GM18507 (cell line): ENCODE measurements at regions not wholly inside any gene's neighbourhood (a gene's known extent, or its start where the extent isn't known, plus 50 kb on each side); places are given as distances from the start of the nearest gene placed in this dataset.
"Not testable (repeated sequence)": the region's sequence is repeated elsewhere in the genome, so short reads cannot be mapped to it uniquely, and the experiment has no call there.

Experiments
- DNase-seq: peaks from one replicate; pipeline ENCODE4 v3.0.0; 2011; ENCODE audit warnings: low read depth; ENCODE audit not compliant: insufficient read length; ENCODE audit errors: extremely low spot score
- FAIRE-seq: peaks from 2 replicates; lab custom pipeline; 2011; peaks lifted over from hg19 to GRCh38; lab: Jason Lieb, UNC

- DNase-seq (no peak), FAIRE-seq (no peak)
Observed at GRCh38 chr4:18109676-18110075, 88.1 kb upstream of the LCORL start.

- not testable (repeated sequence) for DNase-seq, FAIRE-seq
Observed at GRCh38 chr4:18107848-18108528, 86.4 kb upstream of the LCORL start.

- FAIRE-seq (no peak), DNase-seq (no peak)
Observed at GRCh38 chr4:18106620-18107019, 85.1 kb upstream of the LCORL start.

GRCh38 chr4:18105030-18106011, 83.8 kb upstream of the LCORL start:
- peak; percentile 4 for DNase-seq
- FAIRE-seq = peak; percentile 74

GRCh38 chr4:18103876-18104605, 82.5 kb upstream of the LCORL start:
- FAIRE-seq (no peak), DNase-seq (no peak)

GRCh38 chr4:18100657-18101056, 79.1 kb upstream of the LCORL start:
- DNase-seq (no peak), FAIRE-seq (no peak)

GRCh38 chr4:18090447-18090846, 68.9 kb upstream of the LCORL start:
- DNase-seq, FAIRE-seq: not testable (repeated sequence)

- DNase-seq (no peak), FAIRE-seq (no peak)
Observed at GRCh38 chr4:18082236-18082635, 60.7 kb upstream of the LCORL start.

- no peak for DNase-seq
- no peak for FAIRE-seq
Observed at GRCh38 chr4:18081708-18082107, 60.2 kb upstream of the LCORL start.

- no peak for FAIRE-seq
Observed at GRCh38 chr4:18077808-18078207, 56.3 kb upstream of the LCORL start.

GRCh38 chr4:18075823-18076433, 54.4 kb upstream of the LCORL start:
- FAIRE-seq = peak; percentile 79
- DNase-seq = no peak

More at GRCh38 chr4:18077808-18078207, 56.3 kb upstream of the LCORL start:
- no peak for DNase-seq

- no peak for FAIRE-seq
- no peak for DNase-seq
Observed at GRCh38 chr4:18071894-18072293, 50.3 kb upstream of the LCORL start.
